ENCODE measurements at regions not wholly inside any gene's neighbourhood (a gene's known extent, or its start where the extent isn't known, plus 50 kb on each side); places are given as distances from the start of the nearest gene placed in this dataset.
A peak's percentile ranks its signal among the peaks of the same experiment; 100 is the strongest.
"Not testable (repeated sequence)": the region's sequence is repeated elsewhere in the genome, so short reads cannot be mapped to it uniquely, and the experiment has no call there.

GRCh38 chr6:27542485-27542884 is 69.6 kb upstream of the ZNF184 start:
- DNase-seq (ENCODE audit: low read depth), result no peak

DNA sequence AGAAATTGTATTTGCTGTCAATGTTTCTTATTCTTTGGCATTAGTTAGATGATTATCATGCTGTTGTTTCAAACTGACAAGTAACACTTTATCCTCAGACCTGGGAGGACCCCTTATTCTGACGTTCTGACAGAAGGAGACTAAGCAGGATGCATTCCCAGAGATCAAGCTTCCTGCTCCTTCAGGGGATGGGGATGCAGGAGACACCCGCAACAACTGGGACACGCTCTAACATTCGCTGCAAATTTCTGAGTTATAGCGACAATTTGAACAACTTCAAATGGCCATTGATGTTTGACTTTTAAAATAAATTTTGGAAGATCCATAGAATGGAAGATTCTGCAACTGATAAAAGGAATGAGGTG is 69.0 kb upstream of the ZNF184 start:
- no peak for DNase-seq (ENCODE audit: low read depth)

- peak; percentile 66 for DNase-seq (ENCODE audit: low read depth)
Observed at GRCh38 chr6:27541212-27541932, 68.5 kb upstream of the ZNF184 start.

DNA sequence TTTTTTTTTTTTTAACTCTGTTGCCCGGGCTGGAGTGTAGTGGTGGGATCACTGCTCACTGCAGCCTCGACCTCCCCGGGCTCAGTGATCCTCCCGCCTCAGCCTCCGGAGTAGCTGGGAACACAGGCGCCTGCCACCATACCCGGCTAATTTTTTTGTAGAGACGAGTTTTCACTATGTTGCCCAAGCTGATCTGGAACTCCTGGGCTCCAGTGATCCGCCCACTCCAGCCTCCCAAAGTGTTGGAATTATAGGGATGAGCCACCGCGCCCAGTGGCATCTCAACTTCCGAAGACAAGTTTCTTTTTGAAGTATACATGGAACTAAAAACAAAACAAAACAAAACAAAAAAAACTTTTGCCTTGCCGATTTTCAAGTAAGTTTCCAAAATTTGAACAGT is 66.6 kb upstream of the ZNF184 start:
- no peak for DNase-seq (ENCODE audit: low read depth)

DNA sequence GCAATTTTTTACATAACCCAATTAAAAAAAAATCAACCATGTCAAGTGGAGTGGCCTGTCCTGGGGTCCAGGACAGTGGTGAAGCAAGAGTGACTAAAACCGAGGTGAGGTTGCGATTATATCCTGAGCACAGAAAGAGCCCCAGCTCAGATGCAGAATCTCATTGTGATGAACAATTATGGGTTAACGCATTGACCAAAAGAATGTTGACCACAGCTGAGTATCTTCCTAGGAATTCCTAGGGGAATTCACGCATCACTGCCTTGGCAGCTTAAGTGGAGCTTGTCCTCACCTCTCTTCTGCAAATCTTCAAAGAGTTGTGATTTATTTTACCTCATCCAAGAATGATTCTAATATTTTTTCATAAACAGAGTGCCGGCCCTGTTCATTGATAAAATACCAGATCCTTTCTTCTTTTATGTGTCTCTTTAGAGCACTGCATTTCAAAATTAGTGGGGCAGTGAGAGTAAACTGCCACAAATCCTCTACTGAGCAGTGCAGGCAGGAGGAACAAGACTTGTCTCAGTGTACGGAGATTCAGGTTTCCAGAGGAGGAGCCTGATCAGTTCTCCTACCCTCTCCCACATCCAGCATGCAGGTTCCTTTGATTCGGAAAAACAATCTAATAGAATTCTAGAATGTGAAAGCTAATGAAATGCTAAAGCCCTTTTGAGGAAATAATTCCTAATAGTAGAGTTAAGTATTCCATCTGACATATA is 60.1 kb upstream of the ZNF184 start:
- peak; percentile 86 for DNase-seq (ENCODE audit: low read depth)

GRCh38 chr6:27531772-27532459 is 59.0 kb upstream of the ZNF184 start:
- DNase-seq (ENCODE audit: low read depth), result no peak

- not testable (repeated sequence) for DNase-seq (ENCODE audit: low read depth)
Observed at GRCh38 chr6:27529796-27530195, 56.9 kb upstream of the ZNF184 start.

DNA sequence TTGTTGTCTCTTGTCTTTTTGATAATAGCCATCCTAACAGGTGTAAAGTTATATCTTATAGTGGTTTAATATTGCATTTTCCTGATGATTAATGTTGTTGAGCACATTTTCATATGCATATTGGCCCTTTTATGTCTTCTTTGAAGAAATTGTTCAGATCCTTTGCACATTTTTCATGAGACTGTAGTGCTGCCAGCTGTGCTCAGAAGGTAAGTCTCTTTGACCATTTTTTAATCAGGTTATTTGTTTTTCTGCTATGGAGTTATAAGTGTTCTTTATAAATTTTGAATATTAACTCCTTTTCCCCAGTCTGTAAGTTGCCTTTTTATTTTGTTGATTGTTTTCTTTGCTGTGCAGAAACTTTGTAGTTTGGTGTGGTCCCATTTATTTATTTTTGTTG is 55.8 kb upstream of the ZNF184 start:
- no peak for DNase-seq (ENCODE audit: low read depth)

Measured in iris pigment epithelial cell (primary cell).